GM12892 (cell line): ENCODE measurements at regions not wholly inside any gene's neighbourhood (a gene's known extent, or its start where the extent isn't known, plus 50 kb on each side); places are given as distances from the start of the nearest gene placed in this dataset.
"Not testable (repeated sequence)": the region's sequence is repeated elsewhere in the genome, so short reads cannot be mapped to it uniquely, and the experiment has no call there.

ENCODE experiments used
- DNase-seq: peaks from one replicate; pipeline ENCODE4 v3.0.0; 2011; ENCODE audit not compliant: insufficient read length
- FAIRE-seq: peaks from 2 replicates; lab custom pipeline; 2011; peaks lifted over from hg19 to GRCh38; lab: Jason Lieb, UNC
- POLR2A ChIP-seq: IDR thresholded peaks from 2 replicates; pipeline ENCODE4 v1.6.1; 2011; ENCODE audit warnings: low read depth, low read length, control low read depth
- POLR2AphosphoS5 ChIP-seq: IDR thresholded peaks from 2 replicates; pipeline ENCODE4 v1.6.1; 2011; ENCODE audit warnings: low read depth, low read length, control low read depth
- TAF1 ChIP-seq: IDR thresholded peaks from 2 replicates; pipeline ENCODE4 v1.6.1; 2011; ENCODE audit warnings: low read depth, mild to moderate bottlenecking, control low read depth, low read length, borderline replicate concordance

GRCh38 chr9:28092981-28093936 lies 520.0 kb upstream of the C9orf72 start:
- TF ChIP-seq POLR2A = no peak
- no peak for TF ChIP-seq TAF1
- TF ChIP-seq POLR2AphosphoS5 = no peak
- FAIRE-seq = no peak

DNA sequence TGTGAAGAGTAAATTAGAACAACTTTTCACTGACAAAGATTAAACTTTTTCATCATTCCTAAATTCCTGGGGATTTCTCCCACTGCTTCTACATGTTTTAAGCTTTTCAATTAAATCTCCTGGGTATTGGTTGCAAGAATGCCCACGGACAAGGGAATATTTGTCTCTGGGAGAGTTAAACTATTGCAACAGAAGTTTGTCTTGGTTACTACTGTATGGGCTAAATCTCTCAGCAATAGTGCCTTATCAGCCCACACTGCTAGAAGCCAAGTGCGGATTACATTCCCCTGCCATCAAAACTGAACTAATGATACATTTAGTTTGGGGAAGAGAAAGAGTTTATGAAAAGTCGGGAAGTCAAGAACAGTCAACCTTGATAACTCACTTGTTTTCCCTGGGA lies 528.2 kb upstream of the C9orf72 start:
- TF ChIP-seq POLR2A = no peak
- no peak for TF ChIP-seq POLR2AphosphoS5
- no peak for TF ChIP-seq TAF1
- FAIRE-seq (no peak), DNase-seq (no peak)

More at GRCh38 chr9:28092981-28093936, 520.0 kb upstream of the C9orf72 start:
- DNase-seq = no peak

DNA sequence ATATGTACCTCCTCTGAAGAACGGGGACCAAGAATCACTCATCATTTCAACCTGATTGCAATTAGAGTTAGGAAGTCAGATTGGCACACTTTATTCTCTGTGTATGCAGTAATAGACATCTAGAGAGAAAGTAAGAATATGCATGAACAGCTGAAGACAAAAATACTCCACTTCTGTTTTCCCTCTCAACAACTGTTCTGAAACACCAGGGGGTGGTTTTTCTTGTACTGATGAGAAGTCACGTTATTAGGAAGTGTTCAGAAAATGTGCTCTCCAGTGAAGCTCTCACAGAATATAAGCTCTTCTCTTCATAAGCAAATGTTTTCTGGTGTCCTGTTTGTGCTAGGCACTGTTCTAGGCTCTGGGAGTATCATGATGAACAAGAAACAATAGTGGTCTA lies 531.7 kb upstream of the C9orf72 start:
- no peak for FAIRE-seq
- TF ChIP-seq POLR2A (no peak), TAF1 (no peak), POLR2AphosphoS5 (no peak)
- DNase-seq = no peak

DNA sequence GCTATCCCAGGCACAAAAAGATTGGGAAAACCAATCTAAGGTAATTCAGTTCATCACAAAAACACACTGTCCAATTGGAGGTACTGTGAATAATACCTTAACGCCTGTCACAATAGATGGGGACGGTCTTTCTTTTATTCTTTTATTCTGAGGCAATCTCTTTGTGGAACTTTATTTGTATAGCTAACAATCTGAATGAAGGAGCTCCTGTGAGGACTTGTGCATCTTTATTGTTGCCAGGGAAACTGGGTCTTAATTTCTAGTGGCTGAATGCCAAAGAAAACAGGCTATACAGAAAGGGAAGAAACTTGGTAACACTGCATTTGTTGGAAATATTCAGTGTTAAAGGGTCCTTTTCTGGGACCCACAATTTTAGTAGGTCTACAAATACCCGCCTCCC lies 546.9 kb upstream of the C9orf72 start:
- TF ChIP-seq TAF1 (no peak), POLR2AphosphoS5 (no peak), POLR2A (no peak)
- no peak for FAIRE-seq
- no peak for DNase-seq

- no peak for FAIRE-seq
- no peak for TF ChIP-seq POLR2A
- no peak for TF ChIP-seq POLR2AphosphoS5
- no peak for DNase-seq
Observed at GRCh38 chr9:28120626-28121025, 547.3 kb upstream of the C9orf72 start.

- FAIRE-seq = no peak
- no peak for DNase-seq
- no peak for TF ChIP-seq POLR2AphosphoS5
- TF ChIP-seq POLR2A = no peak
- TF ChIP-seq TAF1 = no peak
Observed at GRCh38 chr9:28121366-28121765, 548.1 kb upstream of the C9orf72 start.

DNA sequence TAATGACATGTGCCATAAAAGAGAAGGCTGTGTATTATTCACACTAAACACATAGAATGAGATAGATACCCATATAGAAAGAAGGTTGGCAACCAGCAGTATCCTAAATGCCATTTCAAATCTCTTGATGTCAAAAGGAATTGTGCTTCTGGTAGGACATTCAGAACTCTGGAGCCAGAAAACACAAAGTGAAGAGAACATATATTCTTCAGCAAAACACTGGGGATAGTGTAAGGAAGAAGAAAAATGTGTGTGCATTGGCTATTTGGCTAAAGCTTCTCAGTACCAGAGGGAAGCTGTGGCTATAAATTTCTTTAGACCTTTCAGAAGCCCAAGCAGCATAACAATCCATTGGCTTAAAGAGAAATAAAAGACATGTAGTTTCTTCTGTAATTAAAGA lies 551.6 kb upstream of the C9orf72 start:
- no peak for FAIRE-seq
- DNase-seq = no peak
- TF ChIP-seq POLR2A = no peak
- no peak for TF ChIP-seq TAF1
- no peak for TF ChIP-seq POLR2AphosphoS5

DNA sequence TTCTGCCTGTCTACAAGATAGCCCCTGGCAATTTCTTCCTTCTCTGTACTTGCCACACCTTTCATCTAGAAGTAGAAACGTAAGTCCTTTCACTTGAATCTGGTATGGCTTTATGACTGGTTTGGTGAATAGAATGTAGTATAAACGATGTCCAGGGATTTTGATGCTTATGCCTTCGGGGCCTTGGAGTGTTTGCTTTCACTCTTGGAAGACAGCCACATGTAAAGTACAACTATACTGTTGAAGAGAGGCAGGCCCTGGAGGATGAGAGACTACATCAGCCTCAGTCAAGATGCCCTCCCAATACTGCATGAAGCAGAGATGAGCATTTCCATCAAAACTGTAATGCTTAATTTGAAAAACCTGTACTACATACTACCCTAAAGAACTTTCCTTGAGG lies 553.8 kb upstream of the C9orf72 start:
- no peak for FAIRE-seq
- TF ChIP-seq TAF1 (no peak), POLR2AphosphoS5 (no peak), POLR2A (no peak)

DNA sequence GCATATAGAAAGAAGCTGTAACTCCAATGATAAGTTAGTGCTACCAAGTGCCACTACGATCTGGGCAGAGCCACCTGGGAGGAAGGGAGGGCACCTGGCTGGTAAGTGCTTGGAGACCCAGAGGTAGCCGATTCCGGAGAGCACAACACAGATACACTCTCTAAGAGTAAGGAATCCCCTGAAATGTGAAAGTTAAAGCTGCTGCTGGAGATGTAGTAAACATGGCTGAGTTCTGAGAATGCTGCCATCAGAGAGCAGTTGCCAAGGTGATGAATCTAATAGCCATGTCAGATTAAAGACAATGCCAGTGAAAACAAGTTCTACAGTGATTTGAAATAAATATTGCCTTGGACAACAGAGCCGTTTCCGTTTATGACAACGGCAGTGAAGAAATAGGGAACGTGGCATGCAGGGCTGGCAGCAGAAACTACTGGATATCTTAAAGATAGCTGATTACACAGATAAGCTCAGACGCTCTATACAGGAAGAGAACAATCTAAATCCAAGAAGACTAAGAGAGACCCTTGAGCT lies 561.2 kb upstream of the C9orf72 start:
- FAIRE-seq = no peak
- DNase-seq = no peak

More for the DNA sequence above, 553.8 kb upstream of the C9orf72 start:
- no peak for DNase-seq

GRCh38 chr9:28135549-28135948 lies 562.3 kb upstream of the C9orf72 start:
- FAIRE-seq (no peak), DNase-seq (no peak)
- TF ChIP-seq POLR2AphosphoS5 (no peak), TAF1 (no peak), POLR2A (no peak)

More for the DNA sequence above, 561.2 kb upstream of the C9orf72 start:
- TF ChIP-seq POLR2AphosphoS5 (no peak), POLR2A (no peak), TAF1 (no peak)

GRCh38 chr9:28136113-28136512 lies 562.8 kb upstream of the C9orf72 start:
- TF ChIP-seq POLR2AphosphoS5 = no peak
- TF ChIP-seq POLR2A = no peak
- TF ChIP-seq TAF1 = no peak
- DNase-seq (no peak), FAIRE-seq (no peak)

DNA sequence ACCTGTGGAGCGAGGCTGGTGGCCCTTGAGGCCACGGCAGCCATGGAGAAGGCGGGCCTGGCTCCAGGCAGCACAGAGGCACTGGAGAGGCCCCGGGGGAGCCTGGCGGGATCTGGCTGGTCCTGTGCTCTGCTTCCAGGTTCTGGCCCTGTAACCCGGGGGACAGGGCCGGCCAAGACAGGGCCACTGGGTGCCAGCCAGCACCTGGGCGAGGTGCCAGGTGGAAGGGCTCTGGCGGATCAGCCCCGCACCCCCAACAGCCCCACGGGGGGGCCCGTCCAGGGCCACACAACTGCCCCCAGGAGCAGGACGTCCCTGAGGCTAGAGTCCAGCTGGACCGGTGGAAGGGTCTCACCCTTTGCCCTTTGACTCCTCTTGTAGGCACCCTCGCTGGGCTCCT lies 574.1 kb upstream of the C9orf72 start:
- not testable (repeated sequence) for FAIRE-seq, DNase-seq

DNA sequence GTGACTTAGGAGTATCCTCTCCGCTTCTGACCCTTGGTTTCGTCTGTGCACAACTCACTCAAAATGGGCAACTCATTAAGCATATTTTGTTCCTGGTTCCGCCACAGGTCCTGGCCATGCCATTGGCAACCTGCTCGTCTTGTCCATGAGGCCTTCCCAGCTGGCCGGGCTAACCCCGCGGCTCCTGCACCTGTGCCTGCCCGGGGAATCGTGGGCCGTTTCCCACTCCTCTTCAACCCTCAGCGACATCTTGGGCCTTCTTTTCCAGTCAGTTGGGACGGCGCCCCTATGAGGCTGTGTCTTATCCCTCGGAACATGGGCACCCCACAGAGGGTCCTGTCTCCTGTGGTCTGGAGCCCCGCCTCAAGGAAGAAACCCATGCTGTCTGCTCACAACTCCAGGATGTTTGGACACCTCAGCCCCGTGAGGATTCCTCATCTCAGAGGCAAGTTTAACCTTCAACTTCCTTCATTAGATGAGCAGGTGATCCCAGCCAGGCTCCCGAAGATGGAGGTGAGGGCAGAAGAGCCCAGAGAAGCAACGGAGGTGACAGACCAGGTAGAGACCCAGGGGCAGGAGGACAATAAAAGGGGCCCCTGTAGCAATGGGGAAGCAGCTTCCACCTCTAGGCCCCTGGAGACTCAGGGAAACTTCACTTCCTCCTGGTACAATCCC lies 574.8 kb upstream of the C9orf72 start:
- not testable (repeated sequence) for FAIRE-seq, DNase-seq

- DNase-seq, FAIRE-seq: not testable (repeated sequence)
Observed at GRCh38 chr9:28149361-28150050, 576.2 kb upstream of the C9orf72 start.
